SK-N-MC (cell line): ENCODE measurements at regions not wholly inside any gene's neighbourhood (a gene's known extent, or its start where the extent isn't known, plus 50 kb on each side); places are given as distances from the start of the nearest gene placed in this dataset.

Source experiments
- EZH2 ChIP-seq: fragments of 200-600 bp; sonication (generic); IDR thresholded peaks from one replicate; pipeline ENCODE4 v1.6.1; 2017; ENCODE audit warnings: antibody characterized with exemption
- POLR2AphosphoS5 ChIP-seq: IDR thresholded peaks from 2 replicates; pipeline ENCODE4 v1.6.1; 2012; ENCODE audit warnings: mild to moderate bottlenecking, low read depth, low read length, borderline replicate concordance

DNA sequence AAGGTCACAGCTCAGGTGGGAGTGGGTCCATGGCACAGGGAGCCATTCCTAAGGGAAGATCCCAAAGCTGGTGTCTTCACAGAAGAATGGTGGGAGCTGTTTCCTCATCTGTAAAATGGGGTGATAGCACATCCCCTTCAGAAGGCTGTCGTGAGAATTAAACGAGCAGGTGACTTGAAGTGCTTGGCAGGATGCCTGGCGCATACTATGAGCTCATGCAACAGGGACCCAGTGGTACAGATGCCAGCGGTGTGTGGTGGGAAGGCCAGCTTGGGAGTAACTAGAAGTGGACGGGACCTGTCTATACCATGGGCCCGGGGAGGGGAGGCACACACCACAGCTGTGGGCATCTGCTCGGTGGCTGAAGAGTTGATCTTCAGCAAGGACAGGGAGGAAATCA lies 189.3 kb upstream of the TNRC6C start:
- no peak for TF ChIP-seq EZH2
- no peak for TF ChIP-seq POLR2AphosphoS5
